ENCODE measurements at regions not wholly inside any gene's neighbourhood (a gene's known extent, or its start where the extent isn't known, plus 50 kb on each side); places are given as distances from the start of the nearest gene placed in this dataset.

GRCh38 chr12:34343766-34344165, 321.5 kb downstream of the ALG10 start:
- no peak for DNase-seq

DNA sequence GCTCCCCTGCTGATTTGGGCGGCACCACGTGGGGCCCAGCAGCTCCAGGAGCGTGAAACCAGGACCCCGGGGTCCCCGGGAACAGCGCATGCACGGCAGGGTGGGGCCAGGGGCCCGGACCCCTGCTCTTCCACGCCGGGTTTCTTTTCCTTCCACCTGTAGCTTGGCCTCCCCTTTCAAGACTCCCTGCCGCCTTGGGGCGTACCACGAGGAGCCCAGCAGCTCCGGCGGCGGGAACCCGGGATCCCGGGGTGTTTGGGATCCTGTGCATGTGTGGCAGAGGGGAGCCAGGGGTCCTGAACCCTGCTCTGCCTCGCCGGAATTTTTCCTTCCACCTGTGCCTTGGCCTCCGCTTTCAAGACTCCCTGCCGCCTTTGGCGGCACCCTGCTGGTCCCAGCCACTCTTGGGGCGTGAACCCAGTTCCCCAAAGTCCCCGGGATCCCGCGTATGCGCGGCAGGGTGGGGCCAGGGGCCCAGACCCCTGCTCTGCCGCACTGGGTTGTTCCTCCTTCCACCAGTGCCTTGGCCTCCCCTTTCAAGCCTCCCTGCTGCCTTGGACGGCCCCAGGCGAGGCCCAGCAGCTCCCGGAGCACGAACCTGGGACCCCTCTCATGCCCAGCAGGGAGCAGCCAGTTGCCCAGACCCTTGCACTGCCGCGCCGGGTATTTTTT, 322.7 kb downstream of the ALG10 start:
- DNase-seq, result no peak

DNA sequence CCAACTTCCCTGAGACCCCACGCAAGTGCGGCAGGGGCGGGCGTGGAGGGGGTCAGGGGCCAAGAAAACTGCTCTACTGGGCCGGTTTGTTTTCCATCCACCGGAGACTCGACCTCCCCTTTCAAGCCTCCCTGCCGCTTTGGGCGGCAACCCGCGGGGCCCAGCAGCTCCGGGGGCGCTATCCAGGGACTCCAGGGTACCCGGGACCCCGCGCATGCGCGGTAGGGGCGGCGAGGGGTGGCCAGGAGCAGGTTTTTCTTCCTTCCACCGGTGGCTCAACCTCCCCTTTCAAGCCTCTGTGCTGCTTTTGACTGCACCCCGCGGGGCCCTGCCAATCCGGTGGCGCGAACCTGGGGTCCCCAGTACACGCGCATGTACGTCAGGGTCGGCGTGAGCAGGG, 323.5 kb downstream of the ALG10 start:
- DNase-seq, result no peak

GRCh38 chr12:34346372-34347034, 324.2 kb downstream of the ALG10 start:
- no peak for DNase-seq

DNA sequence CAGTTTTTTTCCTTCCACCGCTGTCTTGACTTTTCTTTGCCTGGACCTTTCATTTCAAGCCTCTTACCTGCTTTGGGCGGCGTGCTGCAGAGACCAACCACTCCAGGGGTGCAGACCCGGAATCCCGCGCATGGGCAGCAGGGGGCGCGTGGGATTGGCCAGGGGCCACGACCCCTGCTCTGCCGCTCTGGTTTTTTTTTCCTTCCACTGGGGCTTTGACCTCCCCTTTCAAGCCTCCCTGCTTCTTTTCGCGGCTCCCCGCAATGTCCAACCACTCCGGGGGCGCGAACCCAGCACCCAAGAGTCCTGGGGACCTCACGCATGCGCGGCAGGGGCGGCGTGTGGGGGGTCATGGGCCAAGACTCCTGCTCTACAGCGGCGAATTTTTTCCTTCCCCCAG, 325.1 kb downstream of the ALG10 start:
- DNase-seq, result no peak

DNA sequence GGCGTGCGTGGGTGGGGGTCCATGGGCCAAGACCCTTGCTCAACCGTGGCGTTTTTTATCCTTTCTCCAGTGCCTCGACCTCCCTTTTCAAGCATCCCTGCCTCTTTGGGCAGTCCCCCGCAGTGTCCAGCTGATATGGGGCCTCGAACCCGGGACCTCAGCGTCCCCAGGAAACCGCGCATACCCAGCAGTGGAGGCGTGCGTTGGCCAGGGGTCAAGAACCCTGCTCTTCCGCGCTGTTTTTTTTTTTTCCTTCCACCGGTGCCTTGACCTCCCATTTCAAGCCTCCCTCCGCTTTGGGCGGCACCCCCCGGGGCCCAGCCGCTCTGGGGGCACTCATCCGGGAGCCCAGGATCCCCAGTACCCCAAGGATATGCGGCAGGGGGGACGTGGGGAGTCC, 325.8 kb downstream of the ALG10 start:
- DNase-seq, result no peak

DNA sequence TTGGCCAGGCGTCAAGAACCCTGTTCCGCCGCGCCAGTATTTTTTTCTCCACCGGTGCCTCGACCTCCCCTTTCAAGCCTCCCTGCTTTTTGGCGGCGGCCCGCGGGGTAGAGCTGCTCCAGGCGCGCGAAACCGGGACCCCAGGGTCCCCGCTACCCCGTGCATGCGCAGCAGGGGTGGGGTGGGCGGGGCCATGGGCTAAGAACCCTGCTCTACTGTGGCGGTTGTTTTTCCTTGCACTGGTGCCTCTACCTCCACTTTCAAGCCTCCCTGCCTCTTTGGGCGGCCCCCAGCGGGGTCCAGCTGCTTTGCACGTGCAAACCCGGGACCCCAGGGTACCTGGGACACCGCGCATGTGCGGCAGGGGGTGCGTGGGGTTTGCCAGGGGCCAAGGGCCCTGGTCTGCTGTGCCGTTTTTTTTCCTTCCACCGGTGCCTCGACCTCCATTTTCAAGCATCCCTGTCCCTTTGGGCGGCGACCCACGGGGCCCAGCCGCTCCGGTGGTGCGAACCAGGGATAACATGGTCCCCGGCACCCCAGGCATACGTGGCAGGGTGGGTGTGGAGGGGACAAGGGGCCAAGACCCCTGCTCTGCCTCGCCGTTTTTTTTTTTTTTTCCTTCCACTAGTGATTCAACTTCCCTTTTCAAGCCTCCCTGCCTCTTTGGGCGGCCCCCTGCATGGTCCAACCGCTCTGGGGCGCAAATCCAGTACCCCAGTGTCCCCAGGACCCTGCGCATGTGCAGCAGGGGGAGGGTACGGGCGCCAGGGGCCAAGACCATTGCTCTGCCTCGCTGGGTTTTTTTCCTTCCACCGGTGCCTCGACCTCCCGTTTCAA, 326.8 kb downstream of the ALG10 start:
- DNase-seq, result no peak

DNA sequence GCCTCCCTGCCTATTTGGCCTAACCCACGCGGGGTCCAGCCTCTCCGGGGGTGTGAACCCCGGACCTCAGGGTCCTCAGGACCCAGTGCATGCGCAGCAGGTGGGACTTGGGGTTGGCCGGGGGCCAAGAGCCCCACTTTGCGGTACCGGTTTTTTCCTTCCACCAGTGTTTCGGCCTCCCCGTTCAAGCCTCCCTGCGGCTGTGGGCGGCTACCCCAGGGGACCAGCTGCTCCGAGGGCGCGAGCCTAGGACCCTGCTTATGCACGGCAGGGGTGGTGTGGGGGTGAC, 327.3 kb downstream of the ALG10 start:
- DNase-seq, result no peak

GRCh38 chr12:34350092-34351041, 328.1 kb downstream of the ALG10 start:
- no peak for DNase-seq

DNA sequence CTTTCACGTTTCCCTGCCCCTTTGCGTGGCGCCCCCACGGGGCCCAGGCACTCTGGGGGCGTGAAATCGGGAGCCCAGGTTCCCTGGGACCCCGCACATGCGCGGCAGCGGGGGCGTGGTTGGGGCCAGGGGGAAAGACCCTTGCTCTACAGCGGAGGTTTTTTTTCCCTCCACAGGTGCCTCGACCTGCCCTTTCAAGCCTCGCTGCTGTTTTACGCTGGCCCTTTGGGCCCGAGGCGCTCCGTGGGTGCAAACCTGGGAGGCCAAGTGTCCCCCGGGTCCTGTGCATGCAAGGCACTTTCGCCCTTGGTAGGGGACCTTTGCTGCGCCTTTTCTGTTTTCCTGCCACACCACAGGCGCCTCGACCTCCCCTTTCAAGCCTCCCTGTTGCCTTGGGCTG, 329.8 kb downstream of the ALG10 start:
- DNase-seq, result no peak

DNA sequence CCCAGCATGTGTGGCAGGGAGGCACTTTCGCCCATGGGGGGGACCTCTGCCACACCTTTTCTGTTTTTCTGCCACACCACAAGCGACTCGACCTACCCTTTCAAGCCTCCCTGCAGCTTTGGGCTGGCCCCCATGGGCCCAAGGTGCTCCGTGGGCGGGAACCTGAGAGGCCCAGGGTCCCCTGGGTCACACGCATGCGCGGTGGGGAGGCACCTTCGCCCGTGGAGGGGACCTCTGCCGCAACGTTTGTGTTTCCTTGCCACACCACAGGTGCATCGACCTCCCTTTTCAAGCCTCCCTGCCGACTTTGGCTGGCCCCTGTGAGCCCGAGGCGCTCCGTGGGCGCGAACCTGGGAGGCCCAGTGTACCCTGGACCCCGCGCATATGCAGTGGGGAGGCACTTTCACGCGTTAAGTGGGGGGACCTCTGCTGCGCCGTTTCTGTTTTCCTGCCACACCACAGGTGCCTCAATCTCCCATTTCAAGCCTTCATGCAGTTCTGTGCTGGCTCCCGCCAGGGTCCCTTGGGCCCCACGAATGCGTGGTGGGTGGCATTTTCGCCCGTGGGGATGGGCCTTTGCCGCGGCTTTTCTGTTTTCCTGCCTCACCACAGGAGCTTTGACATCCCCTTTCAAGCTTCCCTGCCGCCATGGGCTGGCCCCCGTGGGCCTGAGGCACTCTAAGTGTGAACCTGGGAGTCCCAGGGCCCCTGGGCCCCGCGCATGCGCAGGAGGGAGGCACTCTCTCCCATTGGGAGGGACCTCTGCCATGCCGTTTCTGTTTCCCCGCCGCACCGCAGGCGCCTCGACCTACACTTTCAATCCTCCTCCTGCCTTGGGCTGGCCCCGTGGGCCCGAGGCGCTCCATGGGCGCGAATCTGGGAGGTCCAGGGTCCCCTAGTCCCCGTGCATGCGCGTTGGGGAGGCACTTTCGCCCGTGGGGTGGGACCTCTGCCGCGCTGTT, 332.2 kb downstream of the ALG10 start:
- no peak for DNase-seq

- DNase-seq, result no peak
Observed at GRCh38 chr12:34356233-34356987, 334.1 kb downstream of the ALG10 start.

DNA sequence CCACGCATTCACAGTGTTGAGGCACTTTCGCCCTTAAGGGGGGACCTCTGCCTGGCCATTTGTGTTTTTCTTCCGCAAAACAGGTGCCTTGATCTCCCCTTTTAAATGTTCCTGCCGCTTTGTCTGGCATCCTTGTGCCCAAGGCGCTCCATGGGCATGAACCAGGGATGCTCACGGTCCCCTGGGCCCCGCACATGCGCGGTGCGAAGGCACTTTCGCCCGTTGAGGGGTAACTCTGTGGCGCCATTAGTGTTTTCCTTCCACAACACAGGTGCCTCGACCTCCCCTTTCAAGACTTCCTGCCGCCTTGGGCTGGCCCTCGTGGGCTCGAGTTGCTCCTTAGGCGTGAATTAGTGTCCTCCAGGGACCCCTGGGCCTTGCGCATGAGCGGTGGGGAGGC, 335.5 kb downstream of the ALG10 start:
- no peak for DNase-seq

- no peak for DNase-seq
Observed at GRCh38 chr12:34358198-34358597, 335.9 kb downstream of the ALG10 start.

DNA sequence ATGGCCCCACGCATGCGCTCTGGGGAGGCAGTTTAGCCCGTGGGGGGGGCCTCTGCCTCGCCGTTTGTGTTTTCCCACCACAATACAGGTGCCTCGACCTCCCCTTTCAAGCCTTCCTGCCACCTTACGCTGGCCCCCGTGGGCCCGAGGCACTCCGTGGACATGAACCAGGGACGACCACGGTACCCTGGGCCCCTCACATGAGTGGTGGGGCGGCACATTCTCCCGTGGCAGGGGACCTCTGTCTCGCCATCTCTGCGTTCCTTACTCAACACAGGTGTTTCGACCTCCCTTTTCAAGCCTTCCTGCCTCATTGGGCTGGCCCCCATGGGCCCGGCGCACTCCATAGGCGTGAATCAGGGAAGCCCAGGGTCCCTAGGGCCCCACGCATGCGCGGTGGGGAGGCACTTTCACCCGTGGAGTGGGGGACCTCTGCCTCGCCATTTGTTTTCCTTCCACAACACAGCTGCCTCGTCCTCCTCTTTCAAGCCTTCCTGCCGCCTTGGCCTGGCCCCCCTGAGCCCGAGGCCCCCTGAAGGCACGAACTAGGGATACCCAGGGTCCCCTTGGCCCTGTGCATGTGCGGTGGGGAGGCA, 339.5 kb downstream of the ALG10 start:
- no peak for DNase-seq

DNA sequence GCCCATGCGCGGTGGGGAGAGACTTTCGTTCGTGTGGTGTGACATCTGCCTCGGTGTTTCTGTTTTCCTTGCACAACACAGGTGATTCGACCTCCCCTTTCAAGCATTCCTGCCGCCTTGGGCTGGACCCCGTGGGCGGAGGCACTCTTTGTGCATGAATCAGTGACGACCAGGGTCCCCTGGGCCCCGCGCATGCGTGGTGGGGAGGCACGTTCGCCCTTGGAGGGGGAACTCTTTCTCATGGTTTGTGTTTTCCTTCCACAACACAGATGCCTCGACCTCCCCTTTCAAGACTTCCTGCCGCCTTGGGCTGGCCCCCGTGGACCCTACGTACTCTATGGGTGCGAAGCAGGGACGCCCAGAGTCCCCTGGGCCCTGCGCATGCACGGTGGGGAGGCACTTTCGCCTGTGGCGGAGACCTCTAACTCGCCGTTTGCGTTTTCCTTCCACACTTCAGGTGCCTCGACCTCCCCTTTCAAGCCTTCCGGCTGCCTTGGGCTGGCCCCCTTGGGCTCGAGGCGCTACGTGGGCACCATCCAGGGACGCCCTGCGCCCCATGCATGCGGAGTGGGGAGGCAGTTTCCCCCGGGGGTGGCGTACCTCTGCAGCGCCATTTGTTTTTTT, 340.9 kb downstream of the ALG10 start:
- no peak for DNase-seq

- DNase-seq, result no peak
Observed at GRCh38 chr12:34368079-34368478, 345.8 kb downstream of the ALG10 start.

DNA sequence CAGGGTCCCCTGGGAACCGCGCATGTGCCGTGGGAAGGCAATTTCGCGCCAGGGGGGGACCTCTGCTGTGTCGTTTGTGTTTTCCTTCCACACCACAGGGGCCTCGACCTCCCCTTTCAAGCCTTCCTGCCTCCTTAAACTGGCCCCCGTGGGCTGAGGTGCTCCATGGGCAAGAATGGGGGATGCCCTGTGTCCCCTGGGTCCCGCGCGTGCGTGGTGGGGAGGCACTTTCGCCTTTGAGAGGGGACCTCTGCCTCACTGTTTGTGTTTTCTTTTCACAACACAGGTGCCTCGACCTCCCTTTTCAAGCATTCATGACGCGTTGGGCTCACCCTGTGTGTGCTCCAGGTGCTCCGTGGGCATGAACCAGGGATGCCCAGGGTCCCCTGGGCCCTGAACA, 348.8 kb downstream of the ALG10 start:
- DNase-seq, result no peak

DNA sequence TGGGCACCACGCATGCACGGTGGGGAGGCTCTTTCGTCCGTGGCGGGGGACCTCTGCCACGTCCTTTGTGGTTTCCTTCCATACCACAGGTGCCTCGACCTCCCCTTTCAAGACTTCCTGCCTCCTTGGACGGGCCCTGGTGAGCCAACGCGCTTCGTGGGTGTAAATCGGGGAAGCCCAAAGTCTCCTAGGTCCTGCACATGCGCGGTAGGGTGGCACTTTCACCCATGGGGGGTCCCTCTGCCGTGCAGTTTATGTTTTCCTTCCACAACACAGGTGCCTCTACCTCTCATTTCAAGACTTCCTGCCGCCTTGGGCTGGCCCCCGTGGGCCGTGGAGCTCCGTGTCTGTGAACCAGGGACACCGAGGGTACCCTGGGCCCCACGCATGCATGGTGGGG, 349.7 kb downstream of the ALG10 start:
- no peak for DNase-seq
